HFF-Myc (cell line): ENCODE measurements at regions not wholly inside any gene's neighbourhood (a gene's known extent, or its start where the extent isn't known, plus 50 kb on each side); places are given as distances from the start of the nearest gene placed in this dataset.

Experiments
- DNase-seq: peaks from one replicate; pipeline ENCODE4 v3.0.0-alpha.2; 2011; ENCODE audit warnings: low read depth; ENCODE audit errors: extremely low read depth
- H3K4me3 ChIP-seq: replicated peaks from 2 replicates; pipeline ENCODE4 v1.5.1; 2011; ENCODE audit warnings: low read depth, mild to moderate bottlenecking, control low read depth, low read length
- CTCF ChIP-seq: IDR thresholded peaks from 2 replicates; pipeline ENCODE4 v1.5.1; 2012; ENCODE audit warnings: mild to moderate bottlenecking, low read depth, low read length, control low read depth; ENCODE audit errors: missing control alignments

GRCh38 chr11:31966846-31967245 lies 124.0 kb upstream of the RCN1 start:
- no peak for TF ChIP-seq CTCF

GRCh38 chr11:31964181-31964580 lies 126.7 kb upstream of the RCN1 start:
- no peak overlapping the region for H3K4me3 ChIP-seq
- DNase-seq, result no peak
- no peak for TF ChIP-seq CTCF

More at GRCh38 chr11:31966846-31967245, 124.0 kb upstream of the RCN1 start:
- DNase-seq, result no peak
- no peak overlapping the region for H3K4me3 ChIP-seq

- DNase-seq, result no peak
- H3K4me3 ChIP-seq, result no peak overlapping the region
- no peak for TF ChIP-seq CTCF
These were observed 130.7 kb upstream of the RCN1 start for GRCh38 chr11:31960126-31960525.

DNA sequence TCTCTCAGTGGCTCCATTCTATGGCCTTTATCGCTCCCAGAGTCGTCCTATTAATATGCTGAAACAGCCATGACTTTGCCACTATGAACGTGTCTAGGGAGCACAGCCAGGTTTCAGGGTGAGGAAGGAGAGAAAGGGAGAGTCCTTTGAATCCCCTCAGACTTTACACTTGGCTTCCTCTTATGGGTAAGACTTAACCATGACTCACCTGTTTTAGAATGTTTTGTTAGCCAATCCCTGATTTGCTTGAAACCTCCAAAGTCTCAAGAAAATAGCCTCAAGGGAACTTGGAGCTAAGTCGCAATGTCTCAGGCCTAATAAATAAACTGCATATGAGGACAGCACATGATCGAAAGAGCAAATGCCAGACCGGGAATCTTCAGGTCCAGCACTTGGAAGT lies 131.2 kb upstream of the RCN1 start:
- no peak for TF ChIP-seq CTCF
- no peak overlapping the region for H3K4me3 ChIP-seq
- no peak for DNase-seq

- DNase-seq, result no peak
- no peak overlapping the region for H3K4me3 ChIP-seq
- TF ChIP-seq CTCF, result peak; percentile 93
These were observed 132.7 kb upstream of the RCN1 start for GRCh38 chr11:31958076-31958735.

DNA sequence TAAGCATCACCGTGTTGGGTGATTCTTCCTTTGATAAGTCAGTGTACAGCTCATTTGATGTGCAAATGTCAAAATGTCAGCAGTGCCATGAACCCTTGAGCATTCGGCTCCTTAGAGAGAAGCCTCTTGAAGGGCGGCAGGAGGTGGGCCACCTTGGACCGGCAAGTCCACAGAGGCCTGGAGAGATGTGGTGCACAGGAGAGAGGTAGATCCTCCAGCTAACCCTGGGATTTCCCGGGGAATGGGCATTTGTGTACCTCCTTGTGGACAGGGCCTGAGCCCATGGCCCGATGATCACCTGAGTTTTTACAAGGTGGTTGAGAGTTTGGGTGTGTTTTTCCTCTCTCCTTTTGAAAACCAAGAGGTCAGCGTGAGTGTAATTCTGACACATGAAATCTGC lies 133.2 kb upstream of the RCN1 start:
- no peak for TF ChIP-seq CTCF
- DNase-seq, result no peak
- no peak overlapping the region for H3K4me3 ChIP-seq

DNA sequence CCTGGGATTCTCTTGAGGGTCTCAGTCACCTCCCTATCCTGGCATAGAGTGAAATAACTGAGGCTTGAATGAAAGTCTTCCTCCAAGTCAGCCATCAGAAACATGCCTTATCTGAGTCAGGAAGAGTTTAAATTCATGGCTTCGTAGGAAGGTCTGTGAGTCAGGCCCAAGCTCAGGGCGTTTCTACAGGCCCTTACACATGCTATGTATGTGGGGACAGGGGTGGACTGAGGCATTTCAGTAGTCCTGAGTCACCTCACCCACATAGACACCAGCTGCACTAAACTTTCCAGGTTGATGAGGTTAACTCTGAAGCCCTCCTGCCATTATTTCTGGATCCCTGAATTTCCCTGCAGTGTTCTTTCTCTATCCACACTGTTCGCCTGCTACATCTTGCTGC lies 134.6 kb upstream of the RCN1 start:
- DNase-seq, result no peak

More for the DNA sequence above, 134.6 kb upstream of the RCN1 start:
- no peak overlapping the region for H3K4me3 ChIP-seq
- no peak for TF ChIP-seq CTCF
